HepG2 (cell line): ENCODE measurements at regions not wholly inside any gene's neighbourhood (a gene's known extent, or its start where the extent isn't known, plus 50 kb on each side); places are given as distances from the start of the nearest gene placed in this dataset.

Source experiments
- DNMT3B ChIP-seq: conservative IDR thresholded peaks from 2 replicates; pipeline ENCODE4 v1.6.1; 2016; ENCODE audit warnings: missing biosample characterization, control low read depth
- WIZ ChIP-seq: sonication (generic); formaldehyde crosslinking; IDR thresholded peaks from 2 replicates; pipeline ENCODE4 v1.5.1; 2020; ENCODE audit warnings: mild to moderate bottlenecking, missing genetic modification reagents
- ZBTB39 ChIP-seq: sonication (generic); formaldehyde crosslinking; IDR thresholded peaks from 2 replicates; pipeline ENCODE4 v1.5.0; 2020; ENCODE audit warnings: missing genetic modification reagents
- ZIK1 ChIP-seq: sonication (generic); formaldehyde crosslinking; IDR thresholded peaks from 2 replicates; pipeline ENCODE4 v1.5.0; 2020; ENCODE audit warnings: mild to moderate bottlenecking, low read depth, missing genetic modification reagents, borderline replicate concordance
- ZNF124 ChIP-seq: sonication (generic); formaldehyde crosslinking; IDR thresholded peaks from 2 replicates; pipeline ENCODE4 v1.4.0; 2020; ENCODE audit warnings: missing genetic modification reagents
- ZNF431 ChIP-seq: sonication (generic); formaldehyde crosslinking; IDR thresholded peaks from 2 replicates; pipeline ENCODE4 v1.9.0; 2022; ENCODE audit warnings: missing genetic modification reagents, low read depth, mild to moderate bottlenecking, borderline replicate concordance
- TF ChIP-seq, protein P1 (sequence below): sonication (generic); formaldehyde crosslinking; IDR thresholded peaks from 2 replicates; pipeline ENCODE4 v1.8.1; 2023; ENCODE audit warnings: mild to moderate bottlenecking, moderate library complexity, missing genetic modification reagents
- TF ChIP-seq, protein P2 (sequence below): IDR thresholded peaks from 2 replicates; pipeline ENCODE4 v1.6.1; 2016; ENCODE audit warnings: low read depth, missing genetic modification reagents, missing compliant biosample characterization

- TF ChIP-seq ZNF124 (CRISPR knock-in tag) (no peak), ZNF431 (CRISPR knock-in tag) (no peak), DNMT3B (no peak), WIZ (CRISPR knock-in tag) (no peak), ZIK1 (CRISPR knock-in tag) (no peak), ZBTB39 (CRISPR knock-in tag) (no peak)
- TF ChIP-seq, protein P1, sequence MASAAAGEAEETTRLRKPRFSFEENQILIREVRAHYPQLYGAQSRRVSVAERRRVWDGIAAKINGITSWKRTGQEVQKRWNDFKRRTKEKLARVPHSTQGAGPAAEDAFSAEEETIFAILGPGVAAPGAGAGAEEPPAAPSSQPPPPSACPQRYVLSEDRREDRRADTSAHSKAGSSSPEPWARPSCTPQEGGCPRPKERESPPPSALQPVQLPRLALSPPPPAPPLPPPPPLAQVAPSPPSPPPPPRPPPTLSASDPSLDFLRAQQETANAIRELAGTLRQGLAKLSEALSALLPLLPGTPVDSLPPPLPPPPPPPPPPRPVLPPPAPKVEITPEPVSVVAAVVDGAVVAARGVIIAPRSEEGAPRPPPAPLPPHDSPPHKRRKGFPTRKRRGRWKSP (CRISPR knock-in tag): no peak
- TF ChIP-seq, protein P2, sequence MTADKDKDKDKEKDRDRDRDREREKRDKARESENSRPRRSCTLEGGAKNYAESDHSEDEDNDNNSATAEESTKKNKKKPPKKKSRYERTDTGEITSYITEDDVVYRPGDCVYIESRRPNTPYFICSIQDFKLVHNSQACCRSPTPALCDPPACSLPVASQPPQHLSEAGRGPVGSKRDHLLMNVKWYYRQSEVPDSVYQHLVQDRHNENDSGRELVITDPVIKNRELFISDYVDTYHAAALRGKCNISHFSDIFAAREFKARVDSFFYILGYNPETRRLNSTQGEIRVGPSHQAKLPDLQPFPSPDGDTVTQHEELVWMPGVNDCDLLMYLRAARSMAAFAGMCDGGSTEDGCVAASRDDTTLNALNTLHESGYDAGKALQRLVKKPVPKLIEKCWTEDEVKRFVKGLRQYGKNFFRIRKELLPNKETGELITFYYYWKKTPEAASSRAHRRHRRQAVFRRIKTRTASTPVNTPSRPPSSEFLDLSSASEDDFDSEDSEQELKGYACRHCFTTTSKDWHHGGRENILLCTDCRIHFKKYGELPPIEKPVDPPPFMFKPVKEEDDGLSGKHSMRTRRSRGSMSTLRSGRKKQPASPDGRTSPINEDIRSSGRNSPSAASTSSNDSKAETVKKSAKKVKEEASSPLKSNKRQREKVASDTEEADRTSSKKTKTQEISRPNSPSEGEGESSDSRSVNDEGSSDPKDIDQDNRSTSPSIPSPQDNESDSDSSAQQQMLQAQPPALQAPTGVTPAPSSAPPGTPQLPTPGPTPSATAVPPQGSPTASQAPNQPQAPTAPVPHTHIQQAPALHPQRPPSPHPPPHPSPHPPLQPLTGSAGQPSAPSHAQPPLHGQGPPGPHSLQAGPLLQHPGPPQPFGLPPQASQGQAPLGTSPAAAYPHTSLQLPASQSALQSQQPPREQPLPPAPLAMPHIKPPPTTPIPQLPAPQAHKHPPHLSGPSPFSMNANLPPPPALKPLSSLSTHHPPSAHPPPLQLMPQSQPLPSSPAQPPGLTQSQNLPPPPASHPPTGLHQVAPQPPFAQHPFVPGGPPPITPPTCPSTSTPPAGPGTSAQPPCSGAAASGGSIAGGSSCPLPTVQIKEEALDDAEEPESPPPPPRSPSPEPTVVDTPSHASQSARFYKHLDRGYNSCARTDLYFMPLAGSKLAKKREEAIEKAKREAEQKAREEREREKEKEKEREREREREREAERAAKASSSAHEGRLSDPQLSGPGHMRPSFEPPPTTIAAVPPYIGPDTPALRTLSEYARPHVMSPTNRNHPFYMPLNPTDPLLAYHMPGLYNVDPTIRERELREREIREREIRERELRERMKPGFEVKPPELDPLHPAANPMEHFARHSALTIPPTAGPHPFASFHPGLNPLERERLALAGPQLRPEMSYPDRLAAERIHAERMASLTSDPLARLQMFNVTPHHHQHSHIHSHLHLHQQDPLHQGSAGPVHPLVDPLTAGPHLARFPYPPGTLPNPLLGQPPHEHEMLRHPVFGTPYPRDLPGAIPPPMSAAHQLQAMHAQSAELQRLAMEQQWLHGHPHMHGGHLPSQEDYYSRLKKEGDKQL (CRISPR knock-in tag): no peak
Measured at GRCh38 chr18:22355069-22355468, 62.6 kb downstream of the CTAGE1 start (continued).
